ENCODE measurements at regions not wholly inside any gene's neighbourhood (a gene's known extent, or its start where the extent isn't known, plus 50 kb on each side); places are given as distances from the start of the nearest gene placed in this dataset.
"Not testable (repeated sequence)": the region's sequence is repeated elsewhere in the genome, so short reads cannot be mapped to it uniquely, and the experiment has no call there.

DNA sequence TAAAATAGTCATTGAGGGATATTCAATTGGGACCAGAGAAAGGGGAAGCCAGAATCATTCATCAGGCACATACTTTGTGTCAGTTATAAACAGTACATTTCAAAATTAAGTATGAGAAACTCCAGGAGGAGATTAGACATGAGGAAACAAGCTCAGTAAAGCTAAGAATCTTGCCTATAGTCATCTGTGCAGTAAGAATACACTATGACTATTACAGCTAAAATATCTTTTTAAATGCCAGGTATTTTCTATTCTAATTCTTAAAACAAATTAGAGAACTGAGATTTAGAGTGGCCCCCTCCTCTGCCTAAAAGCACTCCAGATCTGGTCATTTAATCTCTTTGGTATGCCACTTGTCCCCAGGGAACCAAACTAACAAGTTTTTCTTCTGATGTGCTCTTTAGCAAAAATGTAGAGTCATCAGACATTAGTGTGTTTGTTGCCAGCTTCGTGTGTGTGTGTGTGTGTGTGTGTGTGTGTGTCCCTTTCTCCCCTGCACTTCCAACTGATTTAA lies 541.1 kb downstream of the TTLL7 start:
- H3K4me3 ChIP-seq (ENCODE audit: low read depth, low read length) = not testable (repeated sequence)
- DNase-seq (ENCODE audit: low read depth) = peak; percentile 7

DNA sequence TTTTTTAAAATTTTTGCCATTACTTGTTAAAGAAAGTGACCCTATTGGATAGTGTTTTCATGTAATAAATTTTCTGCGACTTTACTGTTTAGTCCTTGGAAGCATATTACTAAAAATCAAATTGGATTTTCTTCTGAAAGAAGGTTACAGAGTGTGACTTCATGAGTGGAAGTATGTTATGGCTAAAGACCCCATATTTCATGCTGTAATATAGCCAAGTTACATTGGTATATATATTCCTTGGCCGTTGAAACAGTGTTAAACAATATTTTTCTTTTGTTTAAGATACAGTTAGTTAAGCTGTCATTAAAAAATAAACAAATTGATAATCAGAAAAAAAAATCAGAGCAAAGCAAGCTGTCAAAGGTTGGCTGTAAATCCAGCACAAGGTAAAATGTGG lies 541.7 kb downstream of the TTLL7 start:
- not testable (repeated sequence) for H3K4me3 ChIP-seq (ENCODE audit: low read depth, low read length); DNase-seq (ENCODE audit: low read depth)

DNA sequence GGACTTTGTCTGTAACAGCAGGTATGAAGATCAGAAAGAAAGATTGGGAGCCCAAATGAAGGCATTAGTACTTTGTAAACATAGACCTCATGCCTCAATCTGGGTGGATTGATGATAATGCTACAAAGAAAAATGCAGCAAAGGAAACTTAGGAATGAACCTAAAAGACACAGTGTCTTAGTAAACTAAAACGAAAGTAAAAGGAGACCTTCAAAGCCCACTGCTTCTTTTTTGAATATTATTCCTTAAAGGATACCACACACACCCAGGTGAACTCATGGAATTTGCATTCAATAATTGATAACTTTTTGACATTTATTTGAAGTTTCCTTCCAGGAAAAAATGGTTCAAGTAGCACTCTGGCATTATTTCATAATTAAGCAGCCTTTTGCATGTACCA lies 543.2 kb downstream of the TTLL7 start:
- not testable (repeated sequence) for DNase-seq (ENCODE audit: low read depth); H3K4me3 ChIP-seq (ENCODE audit: low read depth, low read length)

DNA sequence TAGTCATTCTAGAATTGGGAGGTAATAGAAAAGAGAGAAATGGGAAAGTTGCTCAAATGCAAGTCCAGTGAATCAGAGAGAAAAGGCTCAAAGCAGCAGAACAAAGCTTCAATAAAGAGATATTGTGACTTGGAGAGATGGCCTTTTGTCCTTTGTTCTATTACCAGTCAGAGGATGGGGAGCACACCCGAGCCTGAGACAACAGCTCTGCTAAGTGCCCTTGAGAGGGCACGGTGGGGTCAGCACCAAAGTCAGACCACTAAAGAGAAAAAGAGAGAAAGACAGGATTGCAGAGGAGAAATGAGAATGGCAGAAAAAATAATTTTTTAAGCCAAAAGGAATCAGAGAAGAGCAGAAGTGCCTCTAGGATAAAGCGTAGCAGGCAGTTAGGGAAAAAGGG lies 553.1 kb downstream of the TTLL7 start:
- not testable (repeated sequence) for H3K4me3 ChIP-seq (ENCODE audit: low read depth, low read length); DNase-seq (ENCODE audit: low read depth)

DNA sequence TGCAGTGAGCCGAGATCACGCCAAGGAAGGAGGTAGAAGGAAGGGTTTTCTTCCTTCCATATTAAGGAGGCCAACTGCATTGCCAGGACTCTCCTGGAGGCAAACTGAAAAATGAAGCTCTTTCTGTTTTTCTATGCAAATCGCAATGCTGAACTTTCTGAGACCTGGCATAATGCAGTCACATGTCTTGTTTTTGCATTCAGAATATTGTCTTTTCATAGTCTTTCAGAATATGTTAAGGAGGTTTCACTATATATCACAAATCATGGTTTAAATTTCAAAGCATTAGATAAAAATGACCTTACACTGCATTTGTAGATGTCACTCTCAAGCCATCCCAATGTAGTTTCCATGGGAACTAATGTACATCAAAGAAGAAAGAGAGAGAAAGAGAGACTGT lies 556.5 kb downstream of the TTLL7 start:
- DNase-seq (ENCODE audit: low read depth); H3K4me3 ChIP-seq (ENCODE audit: low read depth, low read length): not testable (repeated sequence)

DNA sequence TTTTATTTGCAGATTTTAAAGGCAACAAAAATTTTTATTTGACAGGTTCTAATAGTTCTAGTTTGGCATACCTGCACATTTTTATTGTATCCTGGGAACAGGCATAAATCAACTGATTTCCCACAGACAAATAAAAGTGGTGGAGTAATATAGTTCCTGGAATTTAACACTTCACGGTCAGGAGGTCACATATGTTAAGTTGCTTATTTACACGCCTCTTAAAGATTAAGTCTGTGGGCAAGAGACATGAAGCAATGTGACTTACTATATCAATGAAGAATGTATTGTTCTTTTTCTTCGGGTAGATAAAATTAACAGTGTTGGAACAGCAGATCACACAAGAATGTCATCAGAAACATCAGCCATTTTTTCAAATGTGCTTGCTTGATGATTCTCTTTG lies 558.3 kb downstream of the TTLL7 start:
- DNase-seq (ENCODE audit: low read depth) = peak; percentile 2
- H3K4me3 ChIP-seq (ENCODE audit: low read depth, low read length) = not testable (repeated sequence)

DNA sequence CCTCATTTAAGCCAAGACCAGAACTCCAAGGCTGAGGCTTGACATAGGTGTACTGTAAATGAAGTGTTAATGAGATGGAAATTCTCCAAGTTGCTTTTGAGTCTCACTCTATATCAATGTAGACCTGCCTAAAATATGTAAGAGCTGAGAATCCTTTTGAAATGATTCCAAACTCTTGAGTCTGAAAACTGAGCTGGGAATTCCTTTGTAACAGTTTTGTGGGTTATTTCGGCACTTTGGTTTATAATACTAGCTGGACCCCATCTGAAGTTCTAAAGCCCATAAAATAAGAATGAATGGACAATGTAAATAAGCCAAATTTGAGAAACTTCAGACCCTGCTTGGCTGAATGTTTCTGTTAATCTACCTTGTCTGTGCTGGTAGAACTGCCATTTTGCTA lies 558.9 kb downstream of the TTLL7 start:
- not testable (repeated sequence) for H3K4me3 ChIP-seq (ENCODE audit: low read depth, low read length); DNase-seq (ENCODE audit: low read depth)

DNA sequence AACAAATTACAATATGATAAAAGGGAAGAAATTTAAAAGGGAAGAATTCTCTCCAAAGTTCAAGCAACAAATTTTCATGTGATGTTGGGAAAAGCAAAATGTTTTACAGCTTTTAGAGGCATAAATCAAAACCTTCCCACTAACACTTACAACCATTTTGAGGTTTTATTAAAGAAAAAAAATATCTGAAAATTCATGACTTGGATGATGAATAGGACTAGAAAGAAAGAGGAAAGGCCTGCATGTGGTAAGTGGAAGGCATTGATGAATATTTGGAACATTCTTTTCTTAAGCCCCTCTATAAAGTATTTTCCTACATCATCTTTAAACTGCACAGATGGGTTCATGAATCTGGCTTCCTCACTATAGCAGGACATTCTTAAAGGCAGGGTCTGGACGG lies 560.6 kb downstream of the TTLL7 start:
- DNase-seq (ENCODE audit: low read depth); H3K4me3 ChIP-seq (ENCODE audit: low read depth, low read length): not testable (repeated sequence)

DNA sequence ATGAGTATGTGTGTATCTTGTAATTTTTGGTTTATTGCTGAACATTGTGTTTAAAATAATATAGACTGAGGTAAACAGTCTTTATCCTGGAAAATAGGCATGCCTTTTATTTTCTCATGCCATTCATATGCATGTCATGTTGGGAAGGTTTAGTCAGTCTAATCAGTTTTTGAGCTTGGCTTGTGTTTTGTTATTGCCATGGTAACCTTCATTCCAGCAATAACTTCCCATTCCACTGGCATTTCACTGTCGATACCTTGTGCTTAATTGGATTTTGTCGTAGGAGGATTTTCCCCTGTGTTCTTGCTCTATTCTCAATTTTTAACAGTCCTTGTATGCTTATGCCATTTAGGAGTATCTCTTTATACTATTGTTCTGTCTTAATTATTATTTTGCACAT lies 563.6 kb downstream of the TTLL7 start:
- H3K4me3 ChIP-seq (ENCODE audit: low read depth, low read length); DNase-seq (ENCODE audit: low read depth): not testable (repeated sequence)

DNA sequence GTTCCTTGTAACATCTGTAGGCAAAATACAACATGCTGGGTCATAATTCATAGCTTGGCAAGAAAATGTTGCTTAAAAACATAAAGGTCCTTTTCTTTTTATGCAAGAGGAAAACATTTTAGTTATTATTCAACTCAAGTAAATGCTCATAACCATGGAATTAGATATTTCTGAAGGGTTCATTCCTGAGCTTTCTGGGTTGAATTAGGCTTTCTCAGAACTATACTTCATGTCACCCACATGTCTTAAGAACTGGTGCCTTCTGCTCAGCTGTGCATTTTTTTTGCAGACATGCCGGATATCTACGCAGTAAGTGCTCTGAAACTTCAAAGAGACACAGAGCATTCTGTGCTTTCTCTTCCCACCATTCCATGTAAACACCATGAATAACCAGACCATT lies 571.4 kb downstream of the TTLL7 start:
- H3K4me3 ChIP-seq (ENCODE audit: low read depth, low read length) = not testable (repeated sequence)

DNA sequence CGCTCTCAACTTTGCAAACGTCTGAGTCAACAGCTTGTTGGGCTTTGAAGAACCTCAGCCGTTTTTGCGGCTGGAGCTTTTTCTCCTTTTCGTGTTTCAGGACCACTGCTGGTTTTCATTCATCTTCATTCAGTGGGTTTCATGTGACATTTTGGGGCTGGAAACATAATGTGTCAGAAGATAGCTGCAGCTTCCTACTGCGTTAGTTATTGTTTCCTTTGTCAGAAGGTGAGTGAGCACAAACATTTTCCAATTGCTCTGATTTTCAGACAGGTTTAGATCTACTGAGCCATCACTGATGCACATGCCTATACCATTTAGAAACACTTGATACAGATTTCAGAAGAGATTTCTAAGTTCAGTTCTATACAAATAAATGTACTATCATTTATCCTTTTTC lies 575.5 kb downstream of the TTLL7 start:
- DNase-seq (ENCODE audit: low read depth); H3K4me3 ChIP-seq (ENCODE audit: low read depth, low read length): not testable (repeated sequence)

More for the DNA sequence above, 571.4 kb downstream of the TTLL7 start:
- not testable (repeated sequence) for DNase-seq (ENCODE audit: low read depth)

DNA sequence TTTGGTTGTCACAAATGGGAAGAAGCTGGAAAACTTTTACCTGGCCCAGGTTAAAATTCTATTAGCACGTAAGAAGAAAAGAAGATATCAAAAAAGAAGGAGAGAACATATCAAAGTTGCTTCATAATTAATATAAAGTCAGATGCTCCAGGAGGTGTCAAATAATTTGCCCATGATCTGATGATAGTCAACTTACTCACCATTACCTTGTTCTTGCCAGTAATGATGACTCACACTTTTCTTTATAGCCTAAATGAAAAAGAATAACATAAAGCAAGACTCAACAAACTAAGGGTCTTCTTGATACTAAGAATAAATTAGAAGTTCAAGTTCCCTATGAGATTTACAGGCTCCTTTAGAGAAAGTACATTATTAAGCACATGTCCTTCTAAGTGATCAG lies 580.4 kb downstream of the TTLL7 start:
- no peak overlapping the region for H3K4me3 ChIP-seq (ENCODE audit: low read depth, low read length)
- TF ChIP-seq, protein P1, sequence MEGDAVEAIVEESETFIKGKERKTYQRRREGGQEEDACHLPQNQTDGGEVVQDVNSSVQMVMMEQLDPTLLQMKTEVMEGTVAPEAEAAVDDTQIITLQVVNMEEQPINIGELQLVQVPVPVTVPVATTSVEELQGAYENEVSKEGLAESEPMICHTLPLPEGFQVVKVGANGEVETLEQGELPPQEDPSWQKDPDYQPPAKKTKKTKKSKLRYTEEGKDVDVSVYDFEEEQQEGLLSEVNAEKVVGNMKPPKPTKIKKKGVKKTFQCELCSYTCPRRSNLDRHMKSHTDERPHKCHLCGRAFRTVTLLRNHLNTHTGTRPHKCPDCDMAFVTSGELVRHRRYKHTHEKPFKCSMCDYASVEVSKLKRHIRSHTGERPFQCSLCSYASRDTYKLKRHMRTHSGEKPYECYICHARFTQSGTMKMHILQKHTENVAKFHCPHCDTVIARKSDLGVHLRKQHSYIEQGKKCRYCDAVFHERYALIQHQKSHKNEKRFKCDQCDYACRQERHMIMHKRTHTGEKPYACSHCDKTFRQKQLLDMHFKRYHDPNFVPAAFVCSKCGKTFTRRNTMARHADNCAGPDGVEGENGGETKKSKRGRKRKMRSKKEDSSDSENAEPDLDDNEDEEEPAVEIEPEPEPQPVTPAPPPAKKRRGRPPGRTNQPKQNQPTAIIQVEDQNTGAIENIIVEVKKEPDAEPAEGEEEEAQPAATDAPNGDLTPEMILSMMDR (IDR thresholded peaks at IDR 0.05; ENCODE audit: insufficient read depth, low read length) = no peak
- DNase-seq (ENCODE audit: low read depth) = no peak

DNA sequence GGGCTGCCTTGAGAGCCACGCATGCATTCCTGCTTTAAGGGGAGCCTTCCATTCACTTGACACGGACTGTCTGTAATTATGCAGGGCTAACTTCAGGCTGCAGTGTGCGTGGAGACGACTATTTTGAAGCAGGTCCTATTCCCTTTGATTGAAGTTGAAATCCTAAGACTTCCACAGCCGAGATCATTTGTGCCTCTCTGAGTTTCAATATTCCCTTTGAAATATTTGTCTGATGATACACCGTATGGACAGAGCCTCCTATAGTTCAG lies 585.2 kb downstream of the TTLL7 start:
- not testable (repeated sequence) for DNase-seq (ENCODE audit: low read depth); H3K4me3 ChIP-seq (ENCODE audit: low read depth, low read length)

DNA sequence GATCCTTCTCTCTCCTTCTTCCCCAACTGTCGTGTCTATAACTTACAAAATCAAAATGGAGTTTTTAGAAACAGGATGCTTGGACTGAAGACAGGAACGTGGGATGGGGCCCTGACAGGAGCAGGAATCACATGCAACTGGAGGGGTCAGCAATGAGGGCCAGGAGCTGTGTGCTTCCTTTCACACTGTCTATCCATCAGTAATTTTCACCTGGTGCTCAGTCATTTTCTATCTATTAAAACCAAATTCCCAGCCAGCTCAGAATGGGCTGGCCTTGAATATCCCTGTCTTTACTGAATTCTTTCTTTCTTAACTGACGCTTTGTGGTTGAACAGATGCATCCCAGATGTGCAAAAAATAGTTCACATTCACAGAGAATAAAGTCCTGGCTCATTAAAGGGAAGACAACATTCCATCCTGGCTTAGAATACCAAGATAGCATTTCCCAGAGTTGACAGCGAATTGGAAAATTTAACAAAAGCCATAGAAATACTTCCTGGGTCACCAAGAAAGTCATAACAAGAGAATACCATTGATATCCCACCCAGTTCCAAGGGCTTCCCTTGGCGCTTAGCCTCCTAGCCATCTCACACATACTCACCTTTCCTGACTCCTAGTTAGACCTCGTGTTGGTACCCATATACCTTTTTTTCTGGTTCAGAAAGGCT lies 588.1 kb downstream of the TTLL7 start:
- H3K4me3 ChIP-seq (ENCODE audit: low read depth, low read length) = not testable (repeated sequence)
- DNase-seq (ENCODE audit: low read depth) = peak; percentile 1

DNA sequence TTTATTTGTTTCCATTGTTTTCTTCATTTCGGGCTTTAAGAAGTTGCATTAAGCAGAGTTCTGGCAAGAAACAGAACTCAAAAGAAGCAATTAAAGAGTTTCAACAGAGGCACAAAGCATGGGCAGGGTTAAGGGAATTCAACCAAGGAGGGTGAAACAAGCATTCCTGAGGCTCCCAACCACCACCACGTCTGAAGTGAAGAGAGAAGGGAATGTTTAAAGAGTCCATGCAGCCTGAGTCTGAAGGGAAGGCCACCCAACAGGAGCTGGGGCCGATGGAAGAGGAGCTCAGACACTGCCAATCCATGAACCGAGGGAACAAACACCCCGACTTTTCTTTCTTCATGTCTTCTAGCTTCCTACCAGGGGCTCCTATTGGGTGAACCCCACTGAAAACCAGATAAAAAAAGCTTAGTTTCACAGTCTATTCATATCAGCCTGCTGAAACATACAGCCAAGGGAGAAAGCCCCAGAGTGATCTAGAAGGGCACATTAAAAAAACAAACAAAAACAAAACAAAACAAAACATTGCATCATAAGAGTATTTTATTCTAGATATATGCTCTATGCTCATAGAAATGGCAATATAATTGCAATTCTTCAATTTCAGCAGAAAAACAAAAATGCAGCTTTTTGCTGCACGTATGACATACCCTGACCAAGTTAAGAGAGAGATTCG lies 592.1 kb downstream of the TTLL7 start:
- DNase-seq (ENCODE audit: low read depth); H3K4me3 ChIP-seq (ENCODE audit: low read depth, low read length): not testable (repeated sequence)

DNA sequence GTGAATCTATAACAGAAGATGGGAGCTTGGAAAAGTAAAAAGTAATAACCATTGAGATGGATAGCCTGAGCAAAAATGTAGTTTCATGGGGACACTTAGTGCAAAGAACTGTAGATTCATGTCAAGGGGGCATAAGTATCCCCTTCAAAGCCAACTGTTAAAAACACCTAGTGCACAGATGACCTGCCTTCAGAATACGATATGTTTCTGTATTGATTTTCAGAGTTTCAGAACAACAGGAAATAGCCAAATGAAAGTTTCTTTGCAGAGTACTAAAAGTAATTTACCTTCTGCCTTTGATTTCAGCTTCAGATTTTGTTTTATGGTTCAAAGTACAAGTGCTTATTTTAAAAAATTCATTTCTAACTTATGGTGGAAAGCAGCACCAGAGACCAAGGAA lies 593.1 kb downstream of the TTLL7 start:
- not testable (repeated sequence) for H3K4me3 ChIP-seq (ENCODE audit: low read depth, low read length); DNase-seq (ENCODE audit: low read depth)

DNA sequence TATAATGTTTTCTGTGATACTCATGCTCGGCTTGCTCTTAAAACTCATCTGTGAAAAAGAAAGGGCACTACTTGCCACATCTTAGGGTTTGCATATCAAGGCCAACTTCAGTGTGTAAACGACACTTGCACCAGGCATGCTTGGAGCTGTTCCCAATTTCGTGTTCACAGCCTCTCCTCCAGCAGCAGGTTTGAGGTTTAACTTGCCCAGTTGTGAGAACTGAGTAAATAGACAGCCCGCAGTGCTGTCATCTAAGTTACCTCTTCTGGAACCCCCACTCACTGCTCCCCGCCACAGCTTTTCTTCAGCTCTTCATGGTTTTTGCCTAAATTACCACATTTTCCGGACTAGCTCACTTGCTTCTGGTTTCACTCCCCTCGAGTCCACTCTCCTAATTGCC lies 595.4 kb downstream of the TTLL7 start:
- DNase-seq (ENCODE audit: low read depth); H3K4me3 ChIP-seq (ENCODE audit: low read depth, low read length): not testable (repeated sequence)

DNA sequence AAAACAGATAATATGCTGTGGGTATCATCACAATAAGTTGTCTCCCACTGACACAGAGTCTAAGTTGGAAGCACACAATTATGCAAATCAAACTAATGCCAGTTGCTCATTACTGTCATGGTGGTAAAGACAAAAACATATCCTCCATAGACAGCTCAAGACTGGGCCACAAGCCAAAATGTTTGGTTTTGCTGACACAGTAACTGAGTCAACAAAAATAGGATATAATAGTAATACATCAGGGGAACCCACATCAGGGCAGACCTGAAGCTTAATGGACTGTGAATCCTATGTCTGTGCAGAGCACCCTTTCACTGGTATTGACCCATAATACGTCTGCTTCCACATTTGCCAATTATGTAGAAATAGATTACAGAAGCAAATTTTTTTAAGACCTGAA lies 597.8 kb downstream of the TTLL7 start:
- not testable (repeated sequence) for H3K4me3 ChIP-seq (ENCODE audit: low read depth, low read length); DNase-seq (ENCODE audit: low read depth)

DNA sequence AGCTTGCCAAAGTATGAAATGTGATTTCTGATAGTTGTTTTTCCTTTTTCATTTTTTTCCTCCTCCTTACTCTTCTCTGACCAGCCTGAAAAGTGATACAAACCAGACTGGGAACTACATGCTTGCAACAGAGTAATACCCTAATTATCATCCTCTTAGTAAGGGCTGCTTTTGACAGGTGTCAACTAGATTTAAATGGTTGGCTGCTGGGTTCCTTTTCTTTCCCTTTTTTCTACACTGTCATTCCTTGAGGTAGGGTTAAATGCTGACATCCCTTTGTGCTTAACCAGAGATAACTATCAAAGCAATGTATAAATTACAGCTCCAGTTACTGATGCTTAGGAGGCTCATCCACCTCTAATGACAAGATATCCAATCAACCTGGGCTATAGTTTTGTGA lies 598.8 kb downstream of the TTLL7 start:
- H3K4me3 ChIP-seq (ENCODE audit: low read depth, low read length); DNase-seq (ENCODE audit: low read depth): not testable (repeated sequence)
